ENCODE measurements at regions not wholly inside any gene's neighbourhood (a gene's known extent, or its start where the extent isn't known, plus 50 kb on each side); places are given as distances from the start of the nearest gene placed in this dataset.

DNA sequence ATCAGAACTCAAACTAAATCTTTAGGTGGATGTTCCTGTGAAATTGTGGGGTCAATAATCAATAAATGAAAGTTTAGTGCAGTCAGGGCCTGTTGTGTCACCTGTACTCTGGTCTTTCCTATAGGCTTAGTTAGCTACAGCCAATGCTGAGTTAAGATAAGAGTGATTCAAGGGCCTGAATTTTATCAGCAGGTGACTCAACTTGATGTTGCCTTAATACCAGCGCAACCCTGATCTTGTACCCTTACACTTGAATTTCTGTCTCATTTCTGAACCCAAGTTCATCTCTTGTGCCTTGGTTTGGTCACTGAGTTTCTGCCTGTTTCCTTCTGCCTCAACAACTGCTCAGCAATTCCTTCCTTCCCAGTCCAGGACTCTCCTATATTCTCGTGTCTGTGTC, 157.0 kb upstream of the E2F7 start:
- TF ChIP-seq CTCF (IDR thresholded peaks at IDR 0.05; ENCODE audit: insufficient read depth, low read depth, low read length) = no peak
- no peak for TF ChIP-seq EZH2 (IDR thresholded peaks at IDR 0.05; ENCODE audit: insufficient read depth, low read length)

Measured in astrocyte (in vitro differentiated cells and primary cell).